ENCODE measurements at regions not wholly inside any gene's neighbourhood (a gene's known extent, or its start where the extent isn't known, plus 50 kb on each side); places are given as distances from the start of the nearest gene placed in this dataset.

- peak overlapping the region in 1 of 4 donors; percentile 36 for H3K27ac ChIP-seq
- no peaks in the 10 kb centered on the region for H3K36me3 ChIP-seq
- H3K27me3 ChIP-seq, result no peaks in the 10 kb centered on the region
- TF ChIP-seq POLR2A (IDR thresholded peaks at IDR 0.05) (no peak), CTCF (IDR thresholded peaks at IDR 0.05 in 4 of 5, conservative IDR thresholded peaks at IDR 0.05 in 1 of 5) (peak in 2 of 5 experiments; percentile 19)
- intact Hi-C loops (cut with DNase I; ENCODE audit: low total_unique reads), result no loop called here
- H3K4me1 ChIP-seq, result no peaks in the 10 kb centered on the region
- ATAC-seq, result peak; percentile 39 to 87
- no peaks in the 10 kb centered on the region for H3K9me3 ChIP-seq
- no peak overlapping the region for H3K4me3 ChIP-seq
- DNase-seq, result peak in 1 of 2 donors; percentile 31
- in situ Hi-C loops (cut with MboI; ENCODE audit: low sequenced_read_pairs in 4 of 4), result no loop called here
These were observed 240.0 kb downstream of the SMARCA2 start for GRCh38 chr9:2255128-2255527.

- Histone ChIP-seq H3K36me3 (no peaks in the 10 kb centered on the region), H3K9me3 (no peaks in the 10 kb centered on the region), H3K27me3 (no peaks in the 10 kb centered on the region), H3K4me1 (no peaks in the 10 kb centered on the region), H3K4me3 (no peak overlapping the region), H3K27ac (no peak overlapping the region)
- DNase-seq (no peak), ATAC-seq (no peak)
- in situ Hi-C loops (cut with MboI; ENCODE audit: low sequenced_read_pairs in 4 of 4) (no loop called here), intact Hi-C loops (cut with DNase I; ENCODE audit: low total_unique reads) (no loop called here)
- TF ChIP-seq CTCF (IDR thresholded peaks at IDR 0.05 in 4 of 5, conservative IDR thresholded peaks at IDR 0.05 in 1 of 5) (no peak), POLR2A (IDR thresholded peaks at IDR 0.05) (no peak)
These were observed 242.2 kb downstream of the SMARCA2 start for GRCh38 chr9:2257248-2257929.

- intact Hi-C loops (cut with DNase I; ENCODE audit: low total_unique reads), result no loop called here
- Histone ChIP-seq H3K36me3 (no peaks in the 10 kb centered on the region), H3K4me3 (no peak overlapping the region), H3K27ac (peak overlapping the region in 1 of 4 donors; percentile 11), H3K4me1 (no peaks in the 10 kb centered on the region), H3K9me3 (no peaks in the 10 kb centered on the region), H3K27me3 (no peaks in the 10 kb centered on the region)
- TF ChIP-seq CTCF (IDR thresholded peaks at IDR 0.05 in 4 of 5, conservative IDR thresholded peaks at IDR 0.05 in 1 of 5) (no peak), POLR2A (IDR thresholded peaks at IDR 0.05) (no peak)
- no peak for DNase-seq
- in situ Hi-C loops (cut with MboI; ENCODE audit: low sequenced_read_pairs in 4 of 4), result no loop called here
- ATAC-seq, result no peak
These were observed 245.5 kb downstream of the SMARCA2 start for GRCh38 chr9:2260417-2261306.

- in situ Hi-C loops (cut with MboI; ENCODE audit: low sequenced_read_pairs in 4 of 4), result no loop called here
- ATAC-seq, result no peak
- TF ChIP-seq CTCF (IDR thresholded peaks at IDR 0.05 in 4 of 5, conservative IDR thresholded peaks at IDR 0.05 in 1 of 5), result no peak
- TF ChIP-seq POLR2A (IDR thresholded peaks at IDR 0.05), result no peak
- H3K36me3 ChIP-seq, result no peaks in the 10 kb centered on the region
- no peak overlapping the region for H3K4me3 ChIP-seq
- H3K27me3 ChIP-seq, result no peaks in the 10 kb centered on the region
- intact Hi-C loops (cut with DNase I; ENCODE audit: low total_unique reads), result no loop called here
- no peak for DNase-seq
- H3K27ac ChIP-seq, result no peak overlapping the region
- H3K4me1 ChIP-seq, result no peaks in the 10 kb centered on the region
- no peaks in the 10 kb centered on the region for H3K9me3 ChIP-seq
These were observed 246.4 kb downstream of the SMARCA2 start for GRCh38 chr9:2261421-2262103.

Data from gastrocnemius medialis (tissue), 4 donors.